Cerebellar cortex (tissue), 1 donor: ENCODE measurements at regions not wholly inside any gene's neighbourhood (a gene's known extent, or its start where the extent isn't known, plus 50 kb on each side); places are given as distances from the start of the nearest gene placed in this dataset.
"Not testable (repeated sequence)": the region's sequence is repeated elsewhere in the genome, so short reads cannot be mapped to it uniquely, and the experiment has no call there.

Experiments
- DNase-seq: peaks from one replicate; pipeline ENCODE4 v3.0.0-alpha.2; 2015; ENCODE audit warnings: low spot score

- not testable (repeated sequence) for DNase-seq
These were observed 61.2 kb upstream of the FMNL2 start for GRCh38 chr2:152273732-152274260.

- DNase-seq: not testable (repeated sequence)
These were observed 57.1 kb upstream of the FMNL2 start for GRCh38 chr2:152277896-152278295.

GRCh38 chr2:152278526-152278925 lies 56.4 kb upstream of the FMNL2 start:
- no peak for DNase-seq

- not testable (repeated sequence) for DNase-seq
These were observed 55.6 kb upstream of the FMNL2 start for GRCh38 chr2:152279367-152279766.

GRCh38 chr2:152280780-152281179 lies 54.2 kb upstream of the FMNL2 start:
- DNase-seq: no peak

- DNase-seq: no peak
These were observed 51.6 kb upstream of the FMNL2 start for GRCh38 chr2:152283392-152283791.

- peak; percentile 17 for DNase-seq
These were observed 50.6 kb upstream of the FMNL2 start for GRCh38 chr2:152284398-152284797.
